HG03066 (cell line): ENCODE measurements at regions not wholly inside any gene's neighbourhood (a gene's known extent, or its start where the extent isn't known, plus 50 kb on each side); places are given as distances from the start of the nearest gene placed in this dataset.

Experiments used
- ATAC-seq: cut with Tn5 transposase; IDR thresholded peaks from one replicate; pipeline ENCODE4 v1.9.1; 2021; ENCODE audit warnings: low read depth; ENCODE audit not compliant: unreplicated experiment

DNA sequence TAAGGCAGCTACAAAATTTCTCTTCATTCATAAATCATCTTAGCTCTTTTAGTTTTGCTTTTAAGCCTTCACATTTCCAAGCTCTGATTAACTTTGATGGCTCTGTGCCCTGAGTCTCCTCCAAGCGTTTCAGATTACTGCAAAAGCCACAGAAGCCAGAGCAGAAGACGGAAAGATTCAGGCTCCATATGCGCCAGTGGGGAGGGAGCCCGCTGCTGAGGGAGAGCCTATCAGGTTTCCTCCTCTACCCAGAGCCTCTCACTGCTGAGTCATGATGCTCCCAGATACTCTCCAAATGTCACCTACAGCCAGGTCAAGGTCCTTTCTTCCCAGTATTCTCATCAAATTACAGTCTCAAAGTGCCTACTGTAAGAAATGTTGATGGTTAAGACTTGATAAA, 193.6 kb downstream of the RAP2A start:
- no peak for ATAC-seq

DNA sequence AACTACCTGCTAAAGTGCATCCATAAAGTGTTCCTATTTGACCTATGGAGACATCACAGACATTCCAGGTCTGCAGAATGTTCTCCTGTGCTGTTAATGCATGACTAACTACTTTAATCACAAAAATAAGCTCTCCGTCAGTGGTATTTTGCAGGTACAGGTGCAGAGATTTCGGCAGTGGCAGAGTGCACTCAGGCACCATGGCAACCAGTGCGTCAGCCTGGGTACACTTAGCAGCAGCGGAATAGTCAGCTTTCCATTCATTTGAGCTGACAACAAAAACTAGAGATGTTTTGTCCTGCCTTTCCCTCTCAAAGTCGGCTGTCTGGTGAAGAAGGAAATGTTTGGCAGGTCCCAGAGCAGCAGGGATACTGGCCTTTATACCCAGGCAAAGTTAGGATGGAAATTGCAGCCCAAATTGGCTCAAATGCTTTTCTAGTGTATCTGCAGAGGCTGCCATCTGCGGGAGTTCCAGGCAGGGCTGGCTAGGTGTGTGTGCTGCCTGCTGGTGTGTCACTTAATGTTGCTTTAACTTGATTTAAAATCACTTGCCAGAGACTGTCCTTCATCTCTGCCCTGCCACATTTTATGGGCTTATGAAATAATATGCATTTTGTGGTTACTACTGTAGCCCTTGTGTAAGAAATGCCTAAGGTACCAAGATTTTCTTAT, 195.8 kb downstream of the RAP2A start:
- ATAC-seq = no peak

DNA sequence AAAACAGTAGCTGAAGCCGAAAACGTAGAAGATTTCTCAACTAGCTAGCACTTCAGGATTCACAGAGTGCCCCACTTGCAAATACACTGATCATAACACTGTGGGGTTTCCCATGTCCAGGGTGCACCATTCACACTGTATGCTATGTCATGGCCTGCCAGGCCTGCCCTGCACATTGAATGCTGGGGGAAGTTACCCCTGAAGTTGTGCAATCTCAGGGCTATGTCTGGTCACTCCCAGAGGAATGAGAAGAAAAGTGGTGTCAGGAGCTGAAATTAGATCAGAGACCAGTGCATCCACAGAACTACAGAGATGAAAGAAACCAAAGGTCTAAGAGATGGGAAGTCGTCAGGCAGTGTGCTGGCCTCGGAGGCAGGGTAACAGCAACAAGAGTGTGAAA, 196.8 kb downstream of the RAP2A start:
- ATAC-seq = no peak

DNA sequence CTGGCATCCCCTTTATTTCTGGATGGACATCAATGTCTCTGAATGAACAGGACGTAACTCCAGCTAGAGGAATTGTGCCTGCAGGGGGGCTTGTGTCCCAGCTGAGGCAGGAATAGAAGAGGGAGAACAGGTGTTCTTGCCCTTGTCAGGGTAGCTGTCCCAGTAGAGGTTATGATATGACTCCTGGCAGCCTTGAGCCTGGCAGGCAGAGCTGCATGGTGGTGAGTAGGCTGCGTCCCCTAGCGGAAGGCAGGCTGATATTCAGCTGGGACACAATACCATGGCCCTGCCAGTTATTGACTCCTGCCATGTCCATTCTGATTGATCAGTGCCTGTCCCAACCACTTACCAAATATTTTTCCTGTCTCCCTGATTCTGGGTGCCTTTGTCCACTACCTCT, 197.2 kb downstream of the RAP2A start:
- ATAC-seq = peak; percentile 66

DNA sequence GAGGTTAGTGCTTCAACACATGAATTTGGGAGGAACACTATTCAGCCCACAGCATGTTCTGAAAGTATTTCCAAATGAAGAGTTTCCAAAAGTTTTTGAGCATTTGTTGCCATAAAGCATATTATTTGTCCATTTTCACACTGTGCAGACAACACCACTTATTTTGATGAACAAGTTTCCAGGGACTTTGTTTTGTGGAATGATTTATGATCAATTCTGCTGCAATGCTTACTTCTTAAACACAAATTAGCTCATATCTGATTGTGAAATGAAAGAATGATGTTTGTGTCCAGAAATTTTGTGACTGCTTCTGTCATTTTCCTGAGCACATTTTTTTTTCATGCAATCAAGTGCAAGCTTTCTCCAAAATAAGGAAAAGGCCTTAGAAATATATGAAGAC, 205.3 kb downstream of the RAP2A start:
- no peak for ATAC-seq

DNA sequence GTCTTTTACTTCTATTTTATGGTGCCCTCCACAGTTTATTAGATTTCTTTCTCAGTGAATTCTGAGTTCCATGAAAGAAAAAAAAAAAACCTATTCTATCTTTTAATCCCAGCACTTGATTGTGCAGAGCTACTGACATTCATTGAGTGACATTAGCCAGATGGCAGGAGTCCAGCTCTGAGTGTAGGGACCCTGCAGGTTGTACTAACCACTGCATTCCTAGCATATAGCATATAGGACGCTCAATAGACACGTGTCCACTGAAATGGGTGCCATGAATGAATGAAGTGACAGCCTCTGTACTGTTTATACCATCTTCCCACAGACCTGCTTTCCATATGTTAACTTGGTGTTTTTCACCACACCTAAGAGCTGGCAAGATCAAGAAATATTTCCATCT, 206.3 kb downstream of the RAP2A start:
- ATAC-seq = no peak

DNA sequence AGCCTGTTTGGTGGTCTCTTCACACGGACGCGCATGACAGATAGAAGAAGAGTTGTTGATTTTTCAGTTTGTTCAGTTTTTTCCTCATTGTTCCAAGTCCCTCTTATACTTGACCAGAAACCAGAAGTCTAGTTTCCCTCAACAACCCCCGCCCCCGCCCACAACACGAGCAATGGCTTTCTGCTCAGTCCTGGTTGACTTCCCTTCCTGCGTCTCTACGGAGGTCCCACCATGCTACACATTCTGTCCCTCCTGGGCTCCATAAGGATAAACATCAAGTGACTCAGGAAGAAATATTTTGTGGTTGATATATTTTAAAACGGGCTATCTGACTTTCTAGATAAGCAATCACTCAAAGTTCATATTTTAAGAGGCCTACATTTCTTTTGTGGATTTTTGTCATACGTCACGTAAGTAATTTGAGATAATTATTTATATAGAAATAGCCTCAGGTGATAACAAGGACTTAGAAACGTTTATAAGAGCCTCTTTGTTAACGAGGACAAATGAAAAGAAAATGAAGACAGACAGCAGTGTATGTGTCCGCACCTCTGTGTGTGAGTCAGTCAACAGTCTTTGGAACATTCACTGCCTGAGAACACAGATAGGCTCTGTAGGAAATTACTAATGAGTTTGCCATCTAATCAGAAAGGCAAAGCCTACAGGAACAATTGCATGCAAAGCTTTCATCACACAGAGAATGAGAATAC, 214.4 kb downstream of the RAP2A start:
- ATAC-seq = no peak

DNA sequence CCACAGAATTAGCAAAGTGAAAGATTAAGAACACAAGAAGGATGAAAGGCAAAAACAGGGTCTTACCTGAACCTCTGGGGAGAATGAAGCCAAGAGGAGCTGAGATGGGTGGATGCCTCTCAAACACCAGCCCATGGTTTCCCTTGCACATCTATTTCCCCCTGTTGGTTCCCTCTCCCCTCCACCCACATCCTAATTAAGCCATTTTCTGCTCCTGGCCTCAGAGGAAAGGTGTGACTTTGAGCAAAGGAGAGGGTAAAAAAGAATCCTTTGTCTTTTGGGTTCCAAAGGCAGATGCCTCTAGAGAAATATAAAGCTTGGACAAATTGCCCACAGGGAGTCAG, 214.9 kb downstream of the RAP2A start:
- ATAC-seq = no peak

DNA sequence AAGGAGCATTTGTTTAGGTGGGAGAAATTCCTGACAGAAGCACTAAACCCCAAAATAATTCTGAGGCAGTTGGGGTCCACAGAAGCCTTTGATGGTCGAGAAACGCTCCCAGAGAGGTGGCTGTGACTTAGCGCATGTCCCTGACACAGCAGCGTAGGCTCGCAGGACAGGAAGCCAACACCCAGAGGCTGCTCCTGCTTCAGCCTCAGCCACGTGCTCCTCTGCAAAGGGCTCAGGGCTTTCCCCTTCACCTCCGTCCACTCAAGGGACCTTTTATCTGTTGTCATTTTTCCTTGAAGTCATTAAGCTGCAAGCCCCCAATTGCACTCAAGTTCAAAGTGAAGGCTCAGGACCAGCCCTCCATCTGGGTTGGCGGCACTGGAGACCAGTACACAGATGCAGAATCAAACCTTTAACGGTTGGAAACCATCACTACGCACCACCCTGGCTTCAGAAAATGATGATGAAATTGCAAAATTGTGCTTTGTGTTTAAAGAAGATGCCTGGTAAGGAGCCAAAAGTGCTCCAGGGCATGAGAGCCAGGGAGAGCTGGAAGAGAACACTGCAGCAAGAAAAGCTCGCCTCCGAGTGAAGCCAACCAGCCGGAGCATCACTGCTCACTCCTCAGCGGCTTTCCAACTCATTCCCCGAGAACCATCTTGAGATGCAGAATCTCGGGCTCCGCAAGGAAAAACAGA, 219.6 kb downstream of the RAP2A start:
- no peak for ATAC-seq

DNA sequence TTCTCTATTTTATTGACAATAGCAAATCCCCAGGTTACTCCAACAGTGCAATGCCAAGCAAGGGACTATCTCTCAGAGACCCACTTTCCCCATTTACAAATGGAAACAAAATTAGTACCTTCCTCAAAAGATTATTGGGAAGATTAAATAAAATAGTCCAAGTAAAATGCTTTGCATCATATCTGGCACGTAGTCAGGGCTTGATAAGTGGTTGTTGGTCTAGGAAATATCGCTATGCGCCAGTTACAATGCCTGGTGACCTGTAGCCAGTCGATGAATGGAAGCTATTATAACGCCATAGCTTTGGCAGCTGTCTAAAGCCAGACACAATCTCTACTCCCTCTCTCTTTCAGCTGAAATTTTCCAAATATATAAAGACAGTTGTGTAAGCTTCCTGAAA, 220.3 kb downstream of the RAP2A start:
- no peak for ATAC-seq

DNA sequence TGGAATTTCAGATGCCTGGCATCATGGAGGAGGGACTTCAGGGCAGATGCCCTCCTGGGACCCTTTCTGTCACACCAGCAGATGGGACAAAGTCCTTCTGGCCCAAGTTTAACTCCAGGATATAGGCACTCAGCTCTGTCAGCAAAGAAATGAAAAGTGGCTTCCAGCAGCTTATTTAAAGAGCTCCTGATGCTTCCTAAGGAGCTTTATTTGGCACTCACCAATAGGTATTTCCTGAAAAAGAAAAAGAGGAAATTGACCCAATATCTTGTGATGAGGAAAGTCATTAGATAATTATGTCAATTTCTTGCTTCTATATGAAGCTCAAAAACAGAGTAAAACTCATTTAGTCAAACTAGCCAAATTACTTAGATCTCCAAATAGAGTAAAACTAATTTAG, 224.6 kb downstream of the RAP2A start:
- ATAC-seq = no peak

DNA sequence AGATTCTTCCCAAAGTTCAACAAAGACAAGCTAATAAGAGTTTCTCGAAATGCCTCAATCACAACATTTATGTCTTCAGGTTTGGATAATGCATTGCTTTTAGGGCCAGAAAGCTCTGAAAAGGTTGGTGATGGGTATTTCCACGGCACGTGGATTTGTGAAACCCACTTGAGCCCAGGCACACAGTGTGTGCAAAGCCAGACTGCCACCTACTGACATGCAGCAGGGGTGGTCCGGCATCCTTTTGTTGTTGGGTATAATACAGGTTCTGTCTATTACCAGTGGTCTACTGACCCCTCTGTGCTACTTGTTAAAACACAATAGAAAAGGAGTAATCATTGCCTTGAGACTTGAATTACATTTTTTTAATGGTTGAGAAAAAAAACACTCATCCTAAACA, 225.6 kb downstream of the RAP2A start:
- no peak for ATAC-seq

DNA sequence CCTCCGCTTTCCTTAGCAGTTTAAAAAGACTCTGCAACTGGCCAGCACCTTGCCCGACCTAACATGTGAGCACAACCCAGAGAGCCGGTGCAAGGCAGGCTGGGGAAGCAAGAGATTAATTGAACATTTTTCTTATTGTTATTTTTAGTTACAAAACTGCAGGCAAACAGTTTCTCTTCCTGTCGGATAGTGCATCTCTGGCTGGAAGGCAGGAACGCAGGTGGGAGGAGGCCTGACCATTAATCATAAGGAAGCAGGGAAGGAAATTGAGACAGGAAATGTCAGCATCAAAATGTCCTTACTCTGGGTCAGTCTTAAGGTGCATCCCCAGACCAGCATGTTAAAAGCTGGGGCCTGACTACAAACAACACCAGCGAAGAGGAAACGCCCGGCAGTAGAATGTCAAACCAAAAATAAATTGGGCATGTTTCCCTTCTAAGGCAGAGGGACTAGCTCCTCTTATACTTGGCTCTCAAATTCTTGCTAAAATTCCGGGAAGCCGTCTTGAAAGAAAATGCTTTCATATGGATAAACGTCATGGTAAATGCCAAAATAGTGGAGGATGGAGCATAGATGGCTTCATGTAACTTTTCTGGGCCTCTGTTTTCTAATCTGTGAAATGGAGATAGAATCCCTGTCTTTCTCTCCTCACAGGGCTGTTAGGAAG, 226.8 kb downstream of the RAP2A start:
- ATAC-seq = no peak

DNA sequence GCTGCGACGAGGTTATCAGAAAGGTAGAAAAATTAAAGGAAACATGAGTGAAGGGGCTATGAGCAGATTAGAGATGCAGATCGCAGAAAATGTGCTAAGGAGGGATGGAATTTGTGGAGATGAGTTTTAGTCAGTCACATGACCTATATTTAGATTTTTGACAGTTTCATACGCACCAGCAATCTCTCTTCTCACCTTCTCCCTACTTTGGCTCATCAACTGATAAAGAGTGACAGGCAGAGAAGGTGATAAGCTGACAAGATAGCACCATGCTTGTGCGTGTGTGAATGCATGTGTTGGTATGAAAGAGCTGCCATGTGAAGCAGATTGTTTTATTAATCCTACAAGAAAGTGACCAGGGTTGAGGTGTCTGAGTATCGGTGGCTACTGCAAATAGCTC, 252.6 kb downstream of the RAP2A start:
- ATAC-seq = no peak

DNA sequence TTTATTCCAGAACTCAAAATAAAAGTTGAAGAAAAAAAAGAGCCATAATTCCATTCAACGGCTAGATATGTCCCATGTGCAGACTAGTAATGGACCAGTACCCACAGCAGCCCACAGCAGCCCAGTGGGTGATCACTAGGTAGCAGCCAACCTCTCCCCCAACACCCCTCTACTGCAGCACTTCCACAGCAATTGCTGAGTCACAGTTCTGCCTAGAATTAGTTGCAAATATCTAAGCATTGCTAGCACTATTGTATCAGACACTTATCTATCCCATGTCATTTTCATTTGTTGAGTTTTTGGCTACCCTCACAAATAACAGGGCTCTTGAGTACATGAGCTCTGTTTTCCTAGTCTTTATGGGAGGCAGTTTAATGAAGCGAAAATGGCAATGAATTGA, 258.7 kb downstream of the RAP2A start:
- no peak for ATAC-seq

DNA sequence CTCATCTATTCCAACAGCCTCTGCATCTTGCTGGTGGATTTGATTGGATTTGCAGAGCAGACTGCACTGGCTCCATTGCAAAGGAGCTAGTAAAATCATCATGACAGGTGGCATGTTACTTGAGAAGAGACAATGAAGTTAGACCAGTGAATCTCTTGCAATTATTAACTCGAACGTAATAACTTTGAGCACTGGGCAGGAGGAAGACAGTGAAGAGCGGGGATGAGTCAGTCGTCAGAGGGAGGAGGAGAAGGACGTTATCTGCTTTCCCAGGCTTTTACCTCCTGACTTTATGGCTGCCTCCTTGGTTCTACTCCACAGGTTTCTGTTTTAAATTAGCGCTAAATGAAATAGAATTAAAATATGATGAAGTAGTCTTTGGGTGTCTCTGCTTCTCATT, 257.8 kb upstream of the IPO5 start:
- ATAC-seq = no peak

DNA sequence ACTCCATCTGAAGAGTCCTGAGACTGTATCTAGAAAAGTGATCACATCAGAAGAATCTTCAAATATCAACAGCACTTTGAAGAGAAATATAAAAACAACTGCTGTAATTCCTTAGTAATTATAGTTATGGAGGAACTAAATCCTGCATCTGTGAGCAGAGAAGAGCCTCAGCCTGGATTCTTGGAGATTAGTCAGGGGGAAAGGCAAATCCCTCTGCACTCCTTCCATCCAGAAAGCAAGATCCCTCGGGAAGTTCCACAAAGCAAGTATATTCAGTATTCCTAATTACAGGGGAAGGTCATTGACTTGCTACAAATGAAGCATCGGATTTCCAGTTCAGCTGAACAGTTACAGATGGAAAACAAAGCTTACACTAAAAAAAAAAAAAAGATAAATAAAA, 256.6 kb upstream of the IPO5 start:
- no peak for ATAC-seq

DNA sequence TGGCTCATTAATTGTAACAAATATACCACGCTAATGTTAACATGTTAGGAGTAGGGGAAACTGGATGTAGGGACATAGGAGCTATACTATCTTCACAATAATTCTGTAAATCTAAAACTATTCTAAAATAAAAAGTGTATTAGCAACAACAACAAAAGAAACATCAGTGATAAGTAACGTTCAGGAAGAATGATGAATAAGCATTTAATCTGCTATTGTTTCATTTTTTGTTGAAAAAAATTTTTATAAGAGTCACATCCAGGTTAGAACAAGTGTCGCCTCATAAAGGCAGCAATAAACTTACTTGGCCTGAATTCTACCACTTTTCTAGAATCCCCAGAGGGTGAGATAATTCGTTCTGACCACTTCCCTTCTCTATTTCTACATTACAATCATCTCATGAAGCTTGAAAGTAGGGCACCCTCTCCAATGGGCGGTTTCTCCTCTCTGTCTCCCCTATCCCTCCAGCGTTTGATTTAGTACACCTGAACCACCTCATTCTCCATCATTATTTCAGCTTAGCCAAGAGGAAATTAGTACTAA, 253.1 kb upstream of the IPO5 start:
- no peak for ATAC-seq

DNA sequence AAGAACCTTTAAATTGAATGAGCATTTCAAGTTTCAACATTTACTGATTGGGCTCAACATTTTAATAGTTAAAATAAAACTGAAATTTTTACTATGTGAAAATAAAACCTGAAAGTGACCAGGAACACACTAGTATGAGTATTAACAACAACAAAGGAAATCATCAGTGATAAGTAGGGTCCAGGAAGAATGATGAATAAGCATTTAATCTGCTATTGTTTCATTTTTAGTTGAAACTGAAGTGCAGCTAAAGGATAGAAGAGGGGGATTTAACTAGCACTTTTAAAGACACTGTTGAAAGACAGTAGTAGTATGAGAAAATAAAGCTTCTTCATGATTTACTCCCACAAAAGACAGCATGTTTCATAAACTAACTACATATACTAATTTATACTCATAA, 250.9 kb upstream of the IPO5 start:
- no peak for ATAC-seq

DNA sequence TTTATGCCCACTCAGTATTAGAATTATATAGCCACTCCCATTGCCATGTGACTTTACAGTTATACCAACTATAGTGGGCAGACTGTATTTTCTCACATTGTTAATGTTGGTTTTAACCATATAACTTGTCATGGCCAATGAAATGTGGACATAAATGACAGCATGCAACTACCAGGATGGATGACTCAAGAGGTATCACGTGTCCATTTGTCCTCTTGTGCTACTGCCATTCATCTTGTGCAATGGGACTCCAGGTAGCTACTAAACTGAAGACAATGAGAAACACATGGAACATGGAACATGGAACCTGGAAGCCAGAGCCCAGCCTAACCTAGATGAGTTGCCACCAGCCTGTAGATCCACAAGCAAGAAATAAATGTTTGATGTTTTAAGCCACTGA, 242.7 kb upstream of the IPO5 start:
- no peak for ATAC-seq

DNA sequence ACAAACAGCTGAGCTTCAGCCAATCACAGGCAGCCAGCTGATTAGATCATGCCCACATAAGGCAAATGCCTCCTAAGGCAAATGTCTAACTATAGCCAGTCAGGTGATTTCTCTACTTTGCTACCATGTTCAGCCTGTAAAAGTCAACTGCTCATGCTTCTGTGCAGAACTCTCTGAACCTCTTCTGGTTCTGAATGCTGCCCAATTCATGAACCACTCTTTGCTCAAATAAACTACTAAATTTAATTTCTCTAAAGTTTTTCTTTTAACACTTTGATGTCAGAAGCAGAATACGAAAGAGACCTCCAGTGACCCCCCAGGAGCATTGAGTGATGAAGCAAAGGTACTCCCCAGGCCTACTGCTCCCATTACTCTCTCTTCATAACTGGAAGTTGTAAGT, 240.7 kb upstream of the IPO5 start:
- ATAC-seq = no peak
